Endothelial cell of umbilical vein (primary cell): ENCODE measurements at regions not wholly inside any gene's neighbourhood (a gene's known extent, or its start where the extent isn't known, plus 50 kb on each side); places are given as distances from the start of the nearest gene placed in this dataset.

ENCODE experiments used
- BruUV-seq: library from RNA; stranded (reverse); fragments of 400-500 nt; replicated peaks from 2 replicates; lab custom pipeline; 2021; lab: Mats Ljungman, UMichigan
- CTCF ChIA-PET: fragments of 300-600, 350-600 bp; sonication (Branson Sonifier 250); formaldehyde crosslinking; loops from one replicate; lab custom pipeline; 2021; ENCODE audit warnings: antibody characterized with exemption, inconsistent platforms; lab: Charles Lee
- POLR2A ChIA-PET: fragments of 300-600, 350-600 bp; sonication (Branson Sonifier 250); formaldehyde crosslinking; loops from one replicate; lab custom pipeline; 2021; ENCODE audit warnings: antibody characterized with exemption, inconsistent platforms; lab: Charles Lee
- DNase-seq: peaks from one replicate; pipeline ENCODE4 v3.0.0-alpha.2; 2011; ENCODE audit warnings: low read depth, low spot score
- FAIRE-seq: peaks from 2 replicates; lab custom pipeline; 2011; peaks lifted over from hg19 to GRCh38; lab: Jason Lieb, UNC
- H2AFZ ChIP-seq: 2 replicates; pipeline ENCODE4 v1.6.0; 2012; ENCODE audit warnings: low read depth, low read length, control low read depth, inconsistent platforms
- H3K27ac ChIP-seq: 2 replicates; pipeline ENCODE4 v1.5.1; 2011; ENCODE audit warnings: low read depth, mild to moderate bottlenecking, control low read depth, low read length, moderate library complexity; ENCODE audit not compliant: insufficient read depth
- H3K27me3 ChIP-seq, 2 experiments: 2 replicates each; pipeline versions ENCODE4 v1.6.0 to v1.6.1; 2011; ENCODE audit warnings: low read length in 2 of 2, mixed read lengths in 1 of 2; ENCODE audit not compliant: control insufficient read depth in 2 of 2, insufficient read depth in 2 of 2
- H3K36me3 ChIP-seq, 2 experiments: 2 replicates in 1 of 2; 3 replicates in 1 of 2; pipeline ENCODE4 v1.5.1; 2011; ENCODE audit warnings: low read length in 2 of 2, mild to moderate bottlenecking in 1 of 2, moderate library complexity in 1 of 2; ENCODE audit not compliant: control insufficient read depth in 2 of 2, insufficient read depth in 2 of 2; ENCODE audit errors: extremely low read depth in 1 of 2
- H3K4me1 ChIP-seq: 3 replicates; pipeline ENCODE4 v1.5.1; 2011; ENCODE audit warnings: mild to moderate bottlenecking, low read length; ENCODE audit not compliant: control insufficient read depth, insufficient read depth; ENCODE audit errors: extremely low read depth
- H3K4me2 ChIP-seq: 2 replicates; pipeline ENCODE4 v1.6.1; 2011; ENCODE audit warnings: low read length, control low read depth, mixed read lengths; ENCODE audit not compliant: insufficient read depth
- H3K4me3 ChIP-seq, 3 experiments: fragments of 200-600 bp in 1 of 3; sonication (generic), shearing (Covaris generic) in 1 of 3; replicated peaks in 1 of 3; 2 replicates each; pipeline ENCODE4 v1.5.1; 2011 to 2016; ENCODE audit warnings: control low read depth in 3 of 3, low read length in 3 of 3, mild to moderate bottlenecking in 2 of 3, inconsistent platforms in 1 of 3, low read depth in 1 of 3, moderate library complexity in 1 of 3; ENCODE audit not compliant: insufficient read depth in 1 of 3
- H3K79me2 ChIP-seq: 2 replicates; pipeline ENCODE4 v1.6.0; 2012; ENCODE audit warnings: low read length, inconsistent platforms; ENCODE audit not compliant: control insufficient read depth, insufficient read depth
- H3K9ac ChIP-seq: replicated peaks from 2 replicates; pipeline ENCODE3; 2011; ENCODE audit warnings: low read length, control low read depth; ENCODE audit not compliant: insufficient read depth; ENCODE audit errors: extremely low read depth
- H3K9me1 ChIP-seq: replicated peaks from 3 replicates; pipeline ENCODE4 v1.6.0; 2011; ENCODE audit warnings: mild to moderate bottlenecking, low read length; ENCODE audit not compliant: control insufficient read depth, insufficient read depth; ENCODE audit errors: extremely low read depth
- H3K9me3 ChIP-seq: replicated peaks from 2 replicates; pipeline ENCODE4 v1.5.1; 2012; ENCODE audit warnings: low read length, inconsistent platforms; ENCODE audit not compliant: control insufficient read depth, insufficient read depth
- H4K20me1 ChIP-seq: replicated peaks from 2 replicates; pipeline ENCODE3; 2011; ENCODE audit warnings: mild to moderate bottlenecking, low read length; ENCODE audit not compliant: control insufficient read depth, insufficient read depth; ENCODE audit errors: extremely low read depth
- EZH2 ChIP-seq: IDR thresholded peaks from 2 replicates; pipeline ENCODE4 v1.6.1; 2012; ENCODE audit warnings: borderline replicate concordance, low read depth, mild to moderate bottlenecking, moderate library complexity, low read length, inconsistent platforms; ENCODE audit not compliant: severe bottlenecking
- FOS ChIP-seq: IDR thresholded peaks from 2 replicates; pipeline ENCODE4 v1.6.1; 2011; ENCODE audit warnings: mild to moderate bottlenecking, low read length, moderate library complexity, borderline replicate concordance; ENCODE audit not compliant: insufficient read depth
- GATA2 ChIP-seq: IDR thresholded peaks from 2 replicates; pipeline ENCODE4 v1.7.0; 2011; ENCODE audit warnings: low read depth, mild to moderate bottlenecking, moderate library complexity, mixed read lengths, low read length; ENCODE audit not compliant: insufficient read length, insufficient read depth
- JUN ChIP-seq: IDR thresholded peaks from 2 replicates; pipeline ENCODE4 v1.6.1; 2011; ENCODE audit warnings: borderline replicate concordance, low read depth; ENCODE audit not compliant: insufficient read length, insufficient read depth
- MYC ChIP-seq: IDR thresholded peaks from one replicate; pipeline ENCODE4 v1.6.1; 2011; ENCODE audit warnings: mild to moderate bottlenecking, low read depth, low read length
- POLR2A ChIP-seq: IDR thresholded peaks from 2 replicates; pipeline ENCODE4 v1.6.1; 2012; ENCODE audit warnings: low read depth, mild to moderate bottlenecking, control low read depth, low read length
- POLR2AphosphoS5 ChIP-seq: IDR thresholded peaks from 2 replicates; pipeline ENCODE4 v1.6.1; 2012; ENCODE audit warnings: low read depth, mild to moderate bottlenecking, control low read depth, low read length, moderate library complexity; ENCODE audit not compliant: insufficient read depth
- dilution Hi-C: fragments of 300-500 bp; cut with MboI; formaldehyde crosslinking; loops from one replicate; pipeline ENCODE4 v1.15.0; 2019; ENCODE audit warnings: low sequenced_read_pairs; ENCODE audit not compliant: extremely low pct_ligation_motif_present
- intact Hi-C: fragments of 100-400 bp; cut with micrococcal nuclease; formaldehyde crosslinking; loops from one replicate; pipeline ENCODE4 v1.10.0; 2022
- TF ChIP-seq, protein P1 (sequence below), 2 donors: IDR thresholded peaks; 1 replicate in 1 of 2; 2 replicates in 1 of 2; pipeline ENCODE4 v1.5.1; 2011; ENCODE audit warnings: low read length in 2 of 2, mild to moderate bottlenecking in 2 of 2, moderate library complexity in 2 of 2, control low read depth in 1 of 2, inconsistent platforms in 1 of 2, low read depth in 1 of 2; ENCODE audit not compliant: insufficient read depth in 1 of 2; ENCODE audit errors: extremely low read depth in 1 of 2
- TF ChIP-seq, protein P2 (sequence below): IDR thresholded peaks from 2 replicates; pipeline ENCODE4 v1.6.1; 2011; ENCODE audit not compliant: insufficient read depth, insufficient read length

DNA sequence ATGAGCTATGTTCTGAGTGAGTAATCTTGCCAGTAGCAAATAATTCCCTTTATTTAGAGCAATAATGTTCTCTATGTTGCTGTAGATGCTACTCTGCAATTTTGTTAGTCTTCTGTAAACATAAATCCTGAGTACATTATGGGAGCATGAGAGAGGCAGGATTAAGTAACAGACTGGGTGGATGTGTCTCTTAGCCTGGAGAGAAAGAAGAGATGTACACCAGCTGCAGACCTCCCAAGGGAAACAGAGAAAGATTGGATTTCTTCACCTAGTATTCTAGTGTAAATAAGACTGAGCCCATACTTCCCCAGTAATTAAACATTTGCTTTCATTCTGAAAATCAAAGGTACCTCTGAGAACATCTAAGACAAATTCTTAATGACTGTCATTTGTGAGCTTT lies 564.0 kb downstream of the TRHDE start:
- FAIRE-seq = no peak
- POLR2A ChIA-PET = no interaction called here

More for the DNA sequence above, 564.0 kb downstream of the TRHDE start:
- H3K36me3 ChIP-seq = no peaks in the 10 kb centered on the region
- intact Hi-C loops = no loop called here
- peaks cover 8% of the 10 kb centered on the region for H3K9me3 ChIP-seq
- no peak overlapping the region for H2AFZ ChIP-seq
- CTCF ChIA-PET = no interaction called here
- dilution Hi-C loops = no loop called here
- no peak overlapping the region for H3K4me3 ChIP-seq
- no TSS peak for BruUV-seq
- no peak overlapping the region for H3K27ac ChIP-seq
- no peak for DNase-seq
- H3K79me2 ChIP-seq = no peaks in the 10 kb centered on the region
- no peaks in the 10 kb centered on the region for H4K20me1 ChIP-seq
- H3K27me3 ChIP-seq = no peaks in the 10 kb centered on the region
- H3K4me1 ChIP-seq = no peaks in the 10 kb centered on the region
- H3K9me1 ChIP-seq = no peaks in the 10 kb centered on the region
- no peak overlapping the region for H3K9ac ChIP-seq
- no peak for TF ChIP-seq POLR2AphosphoS5
- TF ChIP-seq JUN = no peak
- TF ChIP-seq MYC = no peak
- no peak for TF ChIP-seq POLR2A
- TF ChIP-seq FOS = no peak
- TF ChIP-seq, protein P1, sequence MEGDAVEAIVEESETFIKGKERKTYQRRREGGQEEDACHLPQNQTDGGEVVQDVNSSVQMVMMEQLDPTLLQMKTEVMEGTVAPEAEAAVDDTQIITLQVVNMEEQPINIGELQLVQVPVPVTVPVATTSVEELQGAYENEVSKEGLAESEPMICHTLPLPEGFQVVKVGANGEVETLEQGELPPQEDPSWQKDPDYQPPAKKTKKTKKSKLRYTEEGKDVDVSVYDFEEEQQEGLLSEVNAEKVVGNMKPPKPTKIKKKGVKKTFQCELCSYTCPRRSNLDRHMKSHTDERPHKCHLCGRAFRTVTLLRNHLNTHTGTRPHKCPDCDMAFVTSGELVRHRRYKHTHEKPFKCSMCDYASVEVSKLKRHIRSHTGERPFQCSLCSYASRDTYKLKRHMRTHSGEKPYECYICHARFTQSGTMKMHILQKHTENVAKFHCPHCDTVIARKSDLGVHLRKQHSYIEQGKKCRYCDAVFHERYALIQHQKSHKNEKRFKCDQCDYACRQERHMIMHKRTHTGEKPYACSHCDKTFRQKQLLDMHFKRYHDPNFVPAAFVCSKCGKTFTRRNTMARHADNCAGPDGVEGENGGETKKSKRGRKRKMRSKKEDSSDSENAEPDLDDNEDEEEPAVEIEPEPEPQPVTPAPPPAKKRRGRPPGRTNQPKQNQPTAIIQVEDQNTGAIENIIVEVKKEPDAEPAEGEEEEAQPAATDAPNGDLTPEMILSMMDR (IDR thresholded peaks at IDR 0.05; ENCODE audit: extremely low read depth in 1 of 2, insufficient read depth in 1 of 2, low read depth in 1 of 2, low read length in 2 of 2) = no peak
- TF ChIP-seq EZH2 = no peak
- TF ChIP-seq, protein P2, sequence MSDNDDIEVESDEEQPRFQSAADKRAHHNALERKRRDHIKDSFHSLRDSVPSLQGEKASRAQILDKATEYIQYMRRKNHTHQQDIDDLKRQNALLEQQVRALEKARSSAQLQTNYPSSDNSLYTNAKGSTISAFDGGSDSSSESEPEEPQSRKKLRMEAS = no peak
- no peak for TF ChIP-seq GATA2
- no peak overlapping the region for H3K4me2 ChIP-seq
